Adrenal gland (tissue), 9 donors: ENCODE measurements at regions not wholly inside any gene's neighbourhood (a gene's known extent, or its start where the extent isn't known, plus 50 kb on each side); places are given as distances from the start of the nearest gene placed in this dataset.

Source experiments
- DNase-seq, 7 donors: peaks; one replicate each; pipeline ENCODE4 v3.0.0-alpha.2; 2019 to 2020
- H3K27ac ChIP-seq, 5 donors: fragments of 200-600 bp; sonication (generic) in 4 of 5; 1 replicate in 3 of 5; 2 replicates in 2 of 5; pipeline versions ENCODE4 v1.5.1 to v1.8.0; 2016 to 2020; ENCODE audit warnings: mild to moderate bottlenecking in 1 of 5
- H3K27me3 ChIP-seq: fragments of 200-600 bp; 2 replicates; pipeline ENCODE4 v1.8.0; 2021
- H3K36me3 ChIP-seq, 2 donors: fragments of 200-600 bp; replicated peaks in 1 of 2; 1 replicate in 1 of 2; 2 replicates in 1 of 2; pipeline versions ENCODE4 v1.5.1 to v1.8.0; 2018 to 2022
- H3K4me1 ChIP-seq, 2 donors: fragments of 200-600 bp; replicated peaks in 1 of 2; 1 replicate in 1 of 2; 2 replicates in 1 of 2; pipeline versions ENCODE4 v1.5.1 to v1.8.0; 2018 to 2021
- H3K4me3 ChIP-seq, 4 donors: fragments of 200-600 bp; sonication (generic) in 3 of 4; one replicate each; pipeline ENCODE4 v1.5.1; 2016 to 2018
- H3K9me3 ChIP-seq, 3 donors: fragments of 200-600 bp; sonication (generic) in 1 of 3; replicated peaks in 1 of 3; 1 replicate in 2 of 3; 2 replicates in 1 of 3; pipeline versions ENCODE4 v1.5.1 to v1.8.0; 2016 to 2021
- POLR2A ChIP-seq, 2 donors: fragments of 450-650 bp; IDR thresholded peaks; one replicate each; pipeline ENCODE4 v1.6.1; 2017; ENCODE audit warnings: antibody characterized with exemption in 2 of 2, mild to moderate bottlenecking in 2 of 2, moderate library complexity in 1 of 2
- WGBS, 4 donors: extraction: QIAGEN DNeasy Blood & Tissue Kit in 2 of 4; methylation state at CpG; one replicate each; pipeline versions ENCODE4 v1.1.5 to v1.1.7; 2013 to 2017; 5-methylcytosine and 5-hydroxymethylcytosine counted together
- intact Hi-C, 2 donors: fragments of 100-400 bp; cut with DNase I; formaldehyde crosslinking; loops; one replicate each; pipeline versions ENCODE4 v1.14.1 to v1.15.0; 2022 to 2023
- TF ChIP-seq, protein P1 (sequence below), 6 experiments: fragments of 450-650 bp in 4 of 6; fragments of 200-600 bp in 2 of 6; sonication (generic) in 1 of 6; IDR thresholded peaks; 1 replicate in 5 of 6; 2 replicates in 1 of 6; pipeline versions ENCODE4 v1.5.1 to v1.8.0; 2016 to 2021; ENCODE audit warnings: antibody characterized with exemption in 6 of 6, mild to moderate bottlenecking in 2 of 6, moderate library complexity in 1 of 6
- donor health status: healthy with polysubstance abuse.
- donor health status: Bipolar disorder and iron deficiency.
- donor health status: DM: yes; HTN: yes; CAD: no.
- donor health status: DM: no; HTN: no; CAD: no.
- donor health status: DM: no; HTN: no; CAD: no.

DNA sequence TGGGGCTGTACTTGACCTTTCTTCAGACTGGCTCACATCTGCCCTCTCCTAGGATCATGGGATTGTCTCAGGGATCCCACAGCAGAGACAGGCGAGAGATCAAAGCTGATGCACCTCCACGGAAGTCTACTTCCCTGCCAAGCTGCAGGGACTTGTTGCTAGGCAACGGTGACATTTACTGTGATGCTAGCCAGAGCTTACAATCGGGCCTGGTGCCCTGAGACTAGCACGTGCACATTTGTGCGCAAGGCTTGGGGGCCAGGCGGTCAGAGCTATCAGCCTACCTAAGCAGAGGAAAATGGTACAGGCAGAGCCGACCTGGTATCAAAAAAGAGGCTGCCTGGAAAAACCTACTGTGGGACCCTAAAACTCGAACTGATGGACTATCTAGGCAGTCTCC, 607.3 kb upstream of the TSPY4 start:
- H3K36me3 ChIP-seq, result no peaks in the 10 kb centered on the region
- H3K27ac ChIP-seq, result no peak overlapping the region
- H3K9me3 ChIP-seq, result no peaks in the 10 kb centered on the region
- intact Hi-C loops, result no loop called here
- H3K4me3 ChIP-seq, result no peak overlapping the region
- H3K27me3 ChIP-seq, result no peaks in the 10 kb centered on the region
- DNase-seq, result peak in 1 of 7 donors; percentile 84
- H3K4me1 ChIP-seq, result no peaks in the 10 kb centered on the region
- TF ChIP-seq, protein P1, sequence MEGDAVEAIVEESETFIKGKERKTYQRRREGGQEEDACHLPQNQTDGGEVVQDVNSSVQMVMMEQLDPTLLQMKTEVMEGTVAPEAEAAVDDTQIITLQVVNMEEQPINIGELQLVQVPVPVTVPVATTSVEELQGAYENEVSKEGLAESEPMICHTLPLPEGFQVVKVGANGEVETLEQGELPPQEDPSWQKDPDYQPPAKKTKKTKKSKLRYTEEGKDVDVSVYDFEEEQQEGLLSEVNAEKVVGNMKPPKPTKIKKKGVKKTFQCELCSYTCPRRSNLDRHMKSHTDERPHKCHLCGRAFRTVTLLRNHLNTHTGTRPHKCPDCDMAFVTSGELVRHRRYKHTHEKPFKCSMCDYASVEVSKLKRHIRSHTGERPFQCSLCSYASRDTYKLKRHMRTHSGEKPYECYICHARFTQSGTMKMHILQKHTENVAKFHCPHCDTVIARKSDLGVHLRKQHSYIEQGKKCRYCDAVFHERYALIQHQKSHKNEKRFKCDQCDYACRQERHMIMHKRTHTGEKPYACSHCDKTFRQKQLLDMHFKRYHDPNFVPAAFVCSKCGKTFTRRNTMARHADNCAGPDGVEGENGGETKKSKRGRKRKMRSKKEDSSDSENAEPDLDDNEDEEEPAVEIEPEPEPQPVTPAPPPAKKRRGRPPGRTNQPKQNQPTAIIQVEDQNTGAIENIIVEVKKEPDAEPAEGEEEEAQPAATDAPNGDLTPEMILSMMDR (IDR thresholded peaks at IDR 0.05), result no peak
- no peak for TF ChIP-seq POLR2A (IDR thresholded peaks at IDR 0.05)
- 60% methylated on average over 9 of the region's 9 CpGs; no CpG with 5 or more reads in 3 of the 4 donors for WGBS, 4 donors

DNA sequence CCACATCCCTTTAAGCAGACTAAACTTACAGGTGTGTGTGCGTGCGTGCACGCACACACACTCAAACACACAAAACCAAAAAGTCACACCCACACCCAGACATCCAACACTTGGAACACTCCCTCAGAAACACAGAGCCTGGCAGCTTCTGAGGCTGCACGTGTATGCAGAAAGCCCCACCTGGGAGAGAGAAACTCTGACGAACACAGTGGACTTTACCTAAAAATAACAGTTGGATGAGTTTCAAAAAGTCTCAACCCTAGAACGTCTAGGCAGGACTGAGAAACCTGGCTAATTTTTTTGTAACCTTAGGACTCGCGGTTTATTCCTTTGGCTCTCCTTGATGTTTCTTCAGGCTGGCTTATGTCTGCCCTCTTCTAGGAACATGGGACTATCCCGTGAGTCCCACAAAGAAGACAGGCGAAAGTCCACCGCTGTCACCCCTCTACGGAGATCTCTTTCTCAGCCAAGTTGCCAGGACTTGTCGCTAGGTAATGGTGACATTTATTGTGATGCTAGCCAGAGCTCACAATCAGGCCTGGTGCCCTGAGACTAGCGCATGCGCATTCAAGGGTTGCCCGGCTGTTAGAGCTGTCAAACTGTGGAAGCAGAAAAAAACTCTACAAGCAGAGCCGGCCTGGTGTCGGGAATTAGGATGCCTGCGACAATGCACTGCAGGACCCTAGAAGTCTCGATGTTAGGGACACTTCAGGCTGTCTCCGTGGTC, 595.8 kb upstream of the TSPY4 start:
- H3K4me1 ChIP-seq, result no peaks in the 10 kb centered on the region
- no peak overlapping the region for H3K4me3 ChIP-seq
- H3K27ac ChIP-seq, result no peak overlapping the region
- no peaks in the 10 kb centered on the region for H3K9me3 ChIP-seq
- WGBS, 4 donors, result 73 to 83% methylated on average over 15 to 21 of the region's 21 CpGs; no CpG with 5 or more reads in 2 of the 4 donors
- peak in 1 of 7 donors; percentile 63 for DNase-seq
- no peaks in the 10 kb centered on the region for H3K36me3 ChIP-seq
- intact Hi-C loops, result no loop called here
- H3K27me3 ChIP-seq, result no peaks in the 10 kb centered on the region
- TF ChIP-seq, protein P1 (IDR thresholded peaks at IDR 0.05), result no peak
- TF ChIP-seq POLR2A (IDR thresholded peaks at IDR 0.05), result no peak

DNA sequence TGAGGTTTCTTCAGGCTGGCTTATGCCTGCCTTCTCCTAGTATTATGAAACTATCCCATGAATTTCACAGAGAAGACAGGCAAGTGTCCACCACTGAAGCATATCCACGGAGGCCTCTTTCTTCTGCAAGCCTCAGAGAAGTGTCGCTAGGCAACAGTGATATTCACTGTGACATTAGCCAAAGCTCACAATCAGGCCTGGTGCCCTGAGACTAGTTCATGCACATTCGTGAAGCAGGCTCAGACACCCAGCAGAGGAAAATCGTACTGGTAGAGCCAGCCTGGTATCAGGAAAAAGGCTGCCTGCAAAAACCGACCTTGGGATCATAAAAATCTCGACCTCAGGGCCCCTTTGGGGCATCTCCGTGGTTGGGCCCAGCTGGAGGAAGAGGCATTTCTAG, 573.1 kb upstream of the TSPY4 start:
- no peaks in the 10 kb centered on the region for H3K9me3 ChIP-seq
- no peaks in the 10 kb centered on the region for H3K4me1 ChIP-seq
- peak in 1 of 7 donors; percentile 52 for DNase-seq
- no peak for TF ChIP-seq POLR2A (IDR thresholded peaks at IDR 0.05)
- H3K27me3 ChIP-seq, result no peaks in the 10 kb centered on the region
- intact Hi-C loops, result no loop called here
- no peaks in the 10 kb centered on the region for H3K36me3 ChIP-seq
- no peak overlapping the region for H3K27ac ChIP-seq
- 45 to 54% methylated on average over 2 to 7 of the region's 7 CpGs; no CpG with 5 or more reads in 2 of the 4 donors for WGBS, 4 donors
- H3K4me3 ChIP-seq, result no peak overlapping the region

GRCh38 chrY:8781184-8781890, 555.9 kb upstream of the TSPY4 start:
- TF ChIP-seq, protein P1 (IDR thresholded peaks at IDR 0.05), result no peak
- no peak for TF ChIP-seq POLR2A (IDR thresholded peaks at IDR 0.05)
- H3K27ac ChIP-seq, result no peak overlapping the region
- H3K36me3 ChIP-seq, result no peaks in the 10 kb centered on the region
- intact Hi-C loops, result no loop called here
- no peak for DNase-seq
- H3K4me1 ChIP-seq, result no peaks in the 10 kb centered on the region
- no peaks in the 10 kb centered on the region for H3K27me3 ChIP-seq
- no peak overlapping the region for H3K4me3 ChIP-seq
- no peaks in the 10 kb centered on the region for H3K9me3 ChIP-seq
- WGBS, 4 donors, result 72 to 76% methylated on average over 4 of the region's 4 CpGs; no CpG with 5 or more reads in 2 of the 4 donors
